ENCODE measurements at regions not wholly inside any gene's neighbourhood (a gene's known extent, or its start where the extent isn't known, plus 50 kb on each side); places are given as distances from the start of the nearest gene placed in this dataset.

DNA sequence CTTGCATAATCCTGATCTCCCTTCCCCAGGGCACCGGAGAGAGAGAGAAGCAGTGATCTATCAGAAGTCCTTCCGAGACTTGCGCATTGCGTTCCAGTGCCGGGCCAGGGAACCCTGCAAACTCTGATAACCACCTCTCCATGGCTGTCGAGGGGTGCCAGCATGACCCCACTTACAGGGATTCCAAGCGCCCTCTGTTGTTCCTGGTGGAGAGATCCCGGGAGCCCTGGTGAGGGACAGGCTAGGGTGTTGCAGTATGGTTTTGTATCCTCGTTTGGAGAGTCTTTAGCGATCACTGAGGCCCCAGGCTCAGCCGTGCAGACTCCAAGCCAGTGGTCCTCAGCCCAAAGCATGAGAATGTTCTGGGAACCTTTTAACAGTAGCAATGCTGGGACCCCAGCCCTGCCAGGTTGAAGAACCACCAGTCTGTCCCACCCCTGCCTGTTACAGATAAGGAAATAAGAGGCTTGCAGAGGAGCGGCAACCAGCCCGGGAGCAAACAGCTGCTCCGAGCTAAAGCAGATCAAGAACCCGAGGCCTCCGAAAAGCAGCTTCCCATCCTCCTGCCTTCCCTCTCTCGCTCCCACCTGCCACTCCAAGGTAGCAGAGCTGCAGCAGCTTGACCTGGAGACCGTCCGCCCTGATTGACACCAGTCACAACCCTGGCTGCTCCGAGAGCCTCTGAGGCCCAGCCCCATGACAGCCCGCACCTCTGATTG lies 150.3 kb upstream of the RPL38 start:
- no peak for DNase-seq (ENCODE audit: low spot score)
- H3K27ac Mint-ChIP-seq (ENCODE audit: unreplicated experiment) = no peak overlapping the region
- no peaks in the 10 kb centered on the region for H3K36me3 Mint-ChIP-seq (ENCODE audit: low read depth, unreplicated experiment)
- no peaks in the 10 kb centered on the region for H3K9me3 Mint-ChIP-seq (ENCODE audit: unreplicated experiment)
- no peak overlapping the region for H3K4me3 Mint-ChIP-seq (ENCODE audit: unreplicated experiment)
- H3K4me1 Mint-ChIP-seq (ENCODE audit: unreplicated experiment) = no peaks in the 10 kb centered on the region
- TF ChIP-seq, protein P1, sequence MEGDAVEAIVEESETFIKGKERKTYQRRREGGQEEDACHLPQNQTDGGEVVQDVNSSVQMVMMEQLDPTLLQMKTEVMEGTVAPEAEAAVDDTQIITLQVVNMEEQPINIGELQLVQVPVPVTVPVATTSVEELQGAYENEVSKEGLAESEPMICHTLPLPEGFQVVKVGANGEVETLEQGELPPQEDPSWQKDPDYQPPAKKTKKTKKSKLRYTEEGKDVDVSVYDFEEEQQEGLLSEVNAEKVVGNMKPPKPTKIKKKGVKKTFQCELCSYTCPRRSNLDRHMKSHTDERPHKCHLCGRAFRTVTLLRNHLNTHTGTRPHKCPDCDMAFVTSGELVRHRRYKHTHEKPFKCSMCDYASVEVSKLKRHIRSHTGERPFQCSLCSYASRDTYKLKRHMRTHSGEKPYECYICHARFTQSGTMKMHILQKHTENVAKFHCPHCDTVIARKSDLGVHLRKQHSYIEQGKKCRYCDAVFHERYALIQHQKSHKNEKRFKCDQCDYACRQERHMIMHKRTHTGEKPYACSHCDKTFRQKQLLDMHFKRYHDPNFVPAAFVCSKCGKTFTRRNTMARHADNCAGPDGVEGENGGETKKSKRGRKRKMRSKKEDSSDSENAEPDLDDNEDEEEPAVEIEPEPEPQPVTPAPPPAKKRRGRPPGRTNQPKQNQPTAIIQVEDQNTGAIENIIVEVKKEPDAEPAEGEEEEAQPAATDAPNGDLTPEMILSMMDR (IDR thresholded peaks at IDR 0.05; ENCODE audit: unreplicated experiment) = no peak
- H3K27me3 Mint-ChIP-seq (ENCODE audit: unreplicated experiment) = peaks cover 2% of the 10 kb centered on the region

DNA sequence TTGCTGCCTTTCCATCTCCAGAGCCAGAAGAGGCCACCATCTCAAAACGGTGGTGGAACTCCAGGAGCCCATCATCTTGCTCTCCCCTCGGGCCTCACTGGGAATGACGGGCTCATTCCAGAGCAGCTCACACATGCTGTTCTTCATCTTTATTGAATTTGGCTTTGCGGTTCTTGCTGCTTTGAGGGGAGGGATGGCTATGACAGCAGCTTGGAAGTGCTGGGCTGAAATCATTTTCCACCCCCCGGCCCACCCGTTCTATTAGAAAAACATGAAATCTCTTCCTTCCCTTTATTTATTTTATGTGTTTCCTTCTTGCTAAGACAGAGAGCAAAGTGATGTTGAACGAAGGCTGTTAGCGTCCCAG lies 149.8 kb upstream of the RPL38 start:
- H3K27ac Mint-ChIP-seq (ENCODE audit: unreplicated experiment) = no peak overlapping the region
- TF ChIP-seq, protein P1 (IDR thresholded peaks at IDR 0.05; ENCODE audit: unreplicated experiment) = no peak
- H3K4me1 Mint-ChIP-seq (ENCODE audit: unreplicated experiment) = no peaks in the 10 kb centered on the region
- peaks cover 2% of the 10 kb centered on the region for H3K27me3 Mint-ChIP-seq (ENCODE audit: unreplicated experiment)
- H3K4me3 Mint-ChIP-seq (ENCODE audit: unreplicated experiment) = no peak overlapping the region
- no peak for DNase-seq (ENCODE audit: low spot score)
- H3K9me3 Mint-ChIP-seq (ENCODE audit: unreplicated experiment) = no peaks in the 10 kb centered on the region
- H3K36me3 Mint-ChIP-seq (ENCODE audit: low read depth, unreplicated experiment) = no peaks in the 10 kb centered on the region

DNA sequence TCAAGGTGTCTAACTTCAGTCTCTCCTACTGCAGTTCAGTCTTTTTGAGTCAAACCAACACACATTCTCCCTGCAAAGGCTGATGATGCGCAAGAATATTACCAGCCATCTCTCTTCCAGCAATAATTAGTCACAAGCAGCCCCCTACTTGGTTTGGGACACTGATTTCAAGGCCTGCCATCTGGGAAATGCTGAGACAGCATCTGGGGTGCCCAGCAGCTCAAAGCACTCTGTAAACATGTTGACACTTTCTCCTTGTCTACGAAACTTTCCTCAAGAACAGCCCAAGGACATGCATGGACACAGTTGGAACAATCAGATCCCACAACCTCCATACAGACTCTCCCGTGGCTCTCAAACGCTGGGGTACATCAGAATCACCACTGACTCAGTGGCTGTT lies 149.2 kb upstream of the RPL38 start:
- H3K27ac Mint-ChIP-seq (ENCODE audit: unreplicated experiment) = no peak overlapping the region
- peaks cover 2% of the 10 kb centered on the region for H3K27me3 Mint-ChIP-seq (ENCODE audit: unreplicated experiment)
- H3K4me3 Mint-ChIP-seq (ENCODE audit: unreplicated experiment) = no peak overlapping the region
- H3K4me1 Mint-ChIP-seq (ENCODE audit: unreplicated experiment) = no peaks in the 10 kb centered on the region
- no peaks in the 10 kb centered on the region for H3K9me3 Mint-ChIP-seq (ENCODE audit: unreplicated experiment)
- H3K36me3 Mint-ChIP-seq (ENCODE audit: low read depth, unreplicated experiment) = no peaks in the 10 kb centered on the region
- TF ChIP-seq, protein P1 (IDR thresholded peaks at IDR 0.05; ENCODE audit: unreplicated experiment) = no peak
- DNase-seq (ENCODE audit: low spot score) = no peak

DNA sequence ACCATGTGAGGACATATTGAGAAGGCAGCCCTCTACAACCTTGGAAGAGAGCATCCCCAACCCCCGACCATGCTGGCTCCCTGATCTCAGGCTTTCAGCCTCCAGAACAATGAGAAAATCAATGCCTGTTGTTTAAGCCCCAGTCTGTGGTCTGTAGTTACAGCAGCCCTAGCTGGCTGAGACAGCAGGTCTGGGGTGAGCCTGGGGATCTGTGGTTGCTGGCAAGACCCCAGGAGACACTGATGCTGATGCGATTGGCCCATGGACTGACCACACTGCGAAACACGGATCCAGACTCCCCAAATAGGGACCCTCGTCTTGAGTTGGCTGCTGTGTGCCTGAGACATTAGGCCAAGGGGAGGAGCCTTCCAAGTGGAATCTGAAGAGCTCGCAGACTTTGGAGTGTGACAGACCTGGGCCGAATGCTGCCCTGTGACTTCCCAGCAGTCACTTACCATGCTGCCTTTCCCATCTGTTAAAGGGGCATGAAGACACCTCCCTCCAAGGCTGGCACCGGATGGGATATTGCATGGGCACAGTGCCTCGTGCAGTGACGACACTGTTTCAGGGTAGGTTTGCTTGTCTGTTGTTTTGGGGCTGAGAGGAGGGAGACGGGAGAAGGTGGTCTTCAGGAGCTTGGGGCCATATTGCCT lies 147.8 kb upstream of the RPL38 start:
- Mint-ChIP-seq H3K4me3 (ENCODE audit: unreplicated experiment) (no peak overlapping the region), H3K27me3 (ENCODE audit: unreplicated experiment) (peaks cover 2% of the 10 kb centered on the region), H3K36me3 (ENCODE audit: low read depth, unreplicated experiment) (no peaks in the 10 kb centered on the region), H3K27ac (ENCODE audit: unreplicated experiment) (no peak overlapping the region), H3K4me1 (ENCODE audit: unreplicated experiment) (no peaks in the 10 kb centered on the region), H3K9me3 (ENCODE audit: unreplicated experiment) (no peaks in the 10 kb centered on the region)
- TF ChIP-seq, protein P1 (IDR thresholded peaks at IDR 0.05; ENCODE audit: unreplicated experiment) = no peak
- no peak for DNase-seq (ENCODE audit: low spot score)

Measured in endothelial cell (in vitro differentiated cells).